A673 (cell line): ENCODE measurements at regions not wholly inside any gene's neighbourhood (a gene's known extent, or its start where the extent isn't known, plus 50 kb on each side); places are given as distances from the start of the nearest gene placed in this dataset.

ENCODE experiments used
- BruUV-seq: library from RNA; stranded (reverse); fragments of 400-500 nt; replicated peaks from 2 replicates; lab custom pipeline; 2021; lab: Mats Ljungman, UMichigan
- CTCF ChIA-PET: fragments of 300-600 bp; sonication (Branson Sonifier 250); formaldehyde crosslinking; loops from one replicate; lab custom pipeline; 2022; ENCODE audit warnings: antibody characterized with exemption; lab: Charles Lee
- POLR2A ChIA-PET: fragments of 300-600 bp; sonication (Branson Sonifier 250); formaldehyde crosslinking; loops from one replicate; lab custom pipeline; 2022; ENCODE audit warnings: antibody characterized with exemption; ENCODE audit not compliant: low non-redundant PET; lab: Charles Lee
- DNase-seq: peaks from one replicate; pipeline ENCODE4 v3.0.0-alpha.2; 2015; ENCODE audit warnings: low spot score
- H3K27ac ChIP-seq: fragments of 200-600 bp; sonication (generic); 2 replicates; pipeline ENCODE4 v1.5.1; 2016; ENCODE audit warnings: mixed run types, low read depth, mild to moderate bottlenecking, mixed read lengths, antibody characterized with exemption, low read length; ENCODE audit not compliant: poor library complexity, severe bottlenecking
- H3K27me3 ChIP-seq: fragments of 200-600 bp; sonication (generic); replicated peaks from 2 replicates; pipeline ENCODE4 v1.6.1; 2017; ENCODE audit warnings: mixed run types, low read depth, mild to moderate bottlenecking, mixed read lengths, antibody characterized with exemption, low read length; ENCODE audit not compliant: insufficient read depth, poor library complexity
- H3K36me3 ChIP-seq: fragments of 200-600 bp; sonication (generic); 2 replicates; pipeline ENCODE4 v1.6.1; 2016; ENCODE audit warnings: mixed run types, mild to moderate bottlenecking, mixed read lengths, antibody characterized with exemption, low read length; ENCODE audit not compliant: insufficient read depth, poor library complexity, severe bottlenecking
- H3K4me1 ChIP-seq: fragments of 200-600 bp; sonication (generic); 2 replicates; pipeline ENCODE4 v1.6.1; 2017; ENCODE audit warnings: mixed run types, mild to moderate bottlenecking, mixed read lengths, antibody characterized with exemption, low read length; ENCODE audit not compliant: insufficient read depth, poor library complexity, severe bottlenecking
- H3K4me3 ChIP-seq: fragments of 200-600 bp; sonication (generic); 2 replicates; pipeline ENCODE4 v1.5.1; 2016; ENCODE audit warnings: low read depth, mixed run types, mild to moderate bottlenecking, mixed read lengths, low read length; ENCODE audit not compliant: poor library complexity, severe bottlenecking
- H3K9me3 ChIP-seq: fragments of 200-600 bp; sonication (generic); 2 replicates; pipeline ENCODE4 v1.6.1; 2016; ENCODE audit warnings: mixed run types, low read depth, mild to moderate bottlenecking, mixed read lengths, antibody characterized with exemption, low read length; ENCODE audit not compliant: poor library complexity, severe bottlenecking
- EZH2 ChIP-seq: fragments of 200-600 bp; sonication (generic); IDR thresholded peaks from 2 replicates; pipeline ENCODE4 v1.6.1; 2017; ENCODE audit warnings: borderline replicate concordance, low read depth, mild to moderate bottlenecking, mixed read lengths, antibody characterized with exemption, low read length; ENCODE audit not compliant: poor library complexity, severe bottlenecking
- intact Hi-C: fragments of 100-400 bp; cut with micrococcal nuclease; formaldehyde crosslinking; loops from one replicate; pipeline ENCODE4 v1.10.0; 2022; ENCODE audit not compliant: unreplicated experiment
- TF ChIP-seq, protein P1 (sequence below): fragments of 300-800, 200-600 bp; sonication (generic); conservative IDR thresholded peaks from 2 replicates; pipeline ENCODE4 v1.5.1; 2017; ENCODE audit warnings: low read depth, mild to moderate bottlenecking, antibody characterized with exemption, low read length, moderate library complexity, mixed read lengths

DNA sequence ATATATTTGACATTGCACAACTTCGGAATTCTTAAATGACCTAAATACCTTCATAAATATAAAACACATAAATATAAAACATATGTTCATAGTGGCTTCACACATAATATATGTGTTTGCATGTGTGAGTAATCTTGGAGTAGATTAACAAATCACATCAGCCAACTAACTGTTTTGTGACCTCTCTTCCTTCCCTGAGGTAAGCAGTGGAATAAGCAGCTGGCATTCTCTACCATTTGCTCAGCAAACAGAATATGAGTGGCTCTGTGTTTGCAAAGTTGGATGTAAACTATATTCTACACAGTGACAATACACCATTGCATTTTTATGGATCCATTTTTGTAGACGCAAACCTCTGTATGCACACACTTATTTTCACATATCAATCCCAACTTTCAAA lies 189.9 kb downstream of the ACER2 start:
- no TSS peak for BruUV-seq
- TF ChIP-seq, protein P1, sequence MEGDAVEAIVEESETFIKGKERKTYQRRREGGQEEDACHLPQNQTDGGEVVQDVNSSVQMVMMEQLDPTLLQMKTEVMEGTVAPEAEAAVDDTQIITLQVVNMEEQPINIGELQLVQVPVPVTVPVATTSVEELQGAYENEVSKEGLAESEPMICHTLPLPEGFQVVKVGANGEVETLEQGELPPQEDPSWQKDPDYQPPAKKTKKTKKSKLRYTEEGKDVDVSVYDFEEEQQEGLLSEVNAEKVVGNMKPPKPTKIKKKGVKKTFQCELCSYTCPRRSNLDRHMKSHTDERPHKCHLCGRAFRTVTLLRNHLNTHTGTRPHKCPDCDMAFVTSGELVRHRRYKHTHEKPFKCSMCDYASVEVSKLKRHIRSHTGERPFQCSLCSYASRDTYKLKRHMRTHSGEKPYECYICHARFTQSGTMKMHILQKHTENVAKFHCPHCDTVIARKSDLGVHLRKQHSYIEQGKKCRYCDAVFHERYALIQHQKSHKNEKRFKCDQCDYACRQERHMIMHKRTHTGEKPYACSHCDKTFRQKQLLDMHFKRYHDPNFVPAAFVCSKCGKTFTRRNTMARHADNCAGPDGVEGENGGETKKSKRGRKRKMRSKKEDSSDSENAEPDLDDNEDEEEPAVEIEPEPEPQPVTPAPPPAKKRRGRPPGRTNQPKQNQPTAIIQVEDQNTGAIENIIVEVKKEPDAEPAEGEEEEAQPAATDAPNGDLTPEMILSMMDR, result no peak
- TF ChIP-seq EZH2, result no peak
- no peak for DNase-seq
- Histone ChIP-seq H3K36me3 (no peaks in the 10 kb centered on the region), H3K9me3 (no peaks in the 10 kb centered on the region), H3K27ac (no peak overlapping the region), H3K27me3 (no peaks in the 10 kb centered on the region), H3K4me3 (no peak overlapping the region), H3K4me1 (no peaks in the 10 kb centered on the region)
- CTCF ChIA-PET, result no interaction called here
- POLR2A ChIA-PET, result no interaction called here
- intact Hi-C loops, result loop anchor here (10.0 kb wide), 1 partner anchor 56 kb away; no protein-coding TSS in a partner anchor

DNA sequence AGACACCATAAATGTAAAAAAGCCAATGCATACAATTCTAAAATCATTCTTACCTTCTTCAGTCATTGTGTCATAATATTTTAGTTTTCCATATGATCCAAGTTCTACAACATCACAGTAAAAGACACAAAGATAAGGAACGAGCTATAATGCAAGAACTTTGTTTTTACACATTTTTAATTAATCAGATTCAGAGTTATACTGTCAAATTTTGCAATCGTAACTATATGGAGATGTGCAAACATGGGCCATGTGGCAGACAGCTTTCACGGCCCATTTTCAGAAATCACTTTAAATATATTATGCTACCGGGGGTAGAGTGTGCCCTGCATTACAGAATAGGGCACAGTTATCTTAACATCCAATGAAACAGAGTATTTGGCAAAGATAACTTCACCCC lies 188.4 kb downstream of the ACER2 start:
- TF ChIP-seq, protein P1, result no peak
- no peak for TF ChIP-seq EZH2
- ChIA-PET POLR2A (no interaction called here), CTCF (no interaction called here)
- DNase-seq, result no peak
- intact Hi-C loops, result loop anchor here (10.0 kb wide), 1 partner anchor 58 kb away; no protein-coding TSS in a partner anchor
- no peaks in the 10 kb centered on the region for H3K9me3 ChIP-seq
- no peak overlapping the region for H3K27ac ChIP-seq
- H3K36me3 ChIP-seq, result no peaks in the 10 kb centered on the region
- no peak overlapping the region for H3K4me3 ChIP-seq
- no peaks in the 10 kb centered on the region for H3K27me3 ChIP-seq
- no peaks in the 10 kb centered on the region for H3K4me1 ChIP-seq
- BruUV-seq, result no TSS peak

DNA sequence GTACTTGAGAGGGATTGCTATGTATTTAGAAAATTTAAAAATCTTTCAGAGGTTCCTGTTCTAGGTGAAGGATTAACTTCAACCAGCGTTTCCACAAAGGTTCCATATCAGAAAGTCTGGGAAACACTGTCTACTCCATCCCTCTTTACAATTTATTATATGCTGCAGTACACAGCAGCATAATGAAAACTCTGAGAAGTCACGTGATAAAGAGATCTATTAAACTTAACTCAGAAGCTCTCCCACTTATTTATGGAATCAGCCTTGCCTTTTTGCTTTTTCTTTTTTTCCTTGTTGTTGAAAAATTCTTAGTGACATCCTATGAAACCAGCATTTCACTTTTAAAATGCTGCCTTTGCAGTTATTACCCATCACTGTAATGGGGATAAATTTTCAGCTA lies 186.2 kb downstream of the ACER2 start:
- Histone ChIP-seq H3K9me3 (no peaks in the 10 kb centered on the region), H3K4me1 (no peaks in the 10 kb centered on the region), H3K27me3 (no peaks in the 10 kb centered on the region), H3K4me3 (no peak overlapping the region), H3K27ac (no peak overlapping the region), H3K36me3 (no peaks in the 10 kb centered on the region)
- intact Hi-C loops, result loop anchor here (10.0 kb wide), 1 partner anchor 60 kb away; no protein-coding TSS in a partner anchor
- TF ChIP-seq, protein P1, result no peak
- no peak for TF ChIP-seq EZH2
- ChIA-PET CTCF (no interaction called here), POLR2A (no interaction called here)
- no peak for DNase-seq
- BruUV-seq, result no TSS peak
